HG02610 (cell line): ENCODE measurements at regions not wholly inside any gene's neighbourhood (a gene's known extent, or its start where the extent isn't known, plus 50 kb on each side); places are given as distances from the start of the nearest gene placed in this dataset.

Experiments
- ATAC-seq: cut with Tn5 transposase; IDR thresholded peaks from one replicate; pipeline ENCODE4 v1.9.1; 2021; ENCODE audit warnings: mild to moderate bottlenecking, moderate library complexity; ENCODE audit not compliant: unreplicated experiment

DNA sequence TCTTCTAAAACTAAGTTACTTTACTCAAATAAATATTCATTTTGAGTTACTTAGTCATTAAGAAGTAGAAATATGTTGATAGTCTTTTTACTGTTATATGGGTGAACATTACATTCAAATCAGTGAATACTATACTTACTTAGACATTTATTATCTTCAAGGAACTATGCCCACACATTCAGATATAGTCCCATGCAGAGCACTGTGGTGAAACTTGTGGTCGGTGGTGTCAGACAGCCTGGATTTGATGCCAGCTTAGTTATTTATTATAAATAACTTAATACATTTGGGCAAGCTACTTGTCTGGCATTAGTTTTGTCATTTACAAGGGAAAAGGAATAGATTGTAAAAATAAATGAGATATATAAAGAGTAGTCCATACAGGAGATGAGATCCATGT, 149.5 kb downstream of the RAP2B start:
- no peak for ATAC-seq

DNA sequence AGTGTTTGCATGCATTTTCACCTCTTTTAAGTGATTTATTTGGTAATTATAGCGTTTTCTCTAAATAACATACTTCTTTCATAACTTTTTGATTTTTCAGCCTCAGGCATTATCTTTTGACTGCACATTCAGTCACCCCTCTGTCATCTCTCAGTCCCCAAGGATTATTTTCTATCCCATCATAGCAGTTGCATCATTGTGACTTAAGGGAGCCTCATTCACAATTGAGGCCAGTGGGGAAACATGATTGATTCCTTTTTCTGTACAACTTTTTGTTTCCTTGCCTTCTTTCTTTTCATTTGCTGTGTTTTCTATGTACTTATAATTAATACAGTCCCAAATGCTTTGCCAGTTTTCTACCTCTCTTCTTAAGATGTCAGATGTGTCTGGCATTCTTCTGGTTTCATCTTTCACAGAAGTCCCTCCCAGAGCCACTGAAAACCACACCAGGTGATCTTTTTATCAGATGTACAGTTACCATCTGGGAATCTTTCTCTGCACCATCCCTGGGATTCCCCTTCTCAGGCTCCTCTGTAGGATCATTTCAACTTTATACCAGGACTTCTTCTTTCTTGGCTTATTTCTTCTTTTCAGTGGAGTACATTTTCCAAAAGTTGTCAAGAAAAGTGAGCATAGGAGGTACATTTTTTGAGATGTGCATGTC, 151.4 kb downstream of the RAP2B start:
- peak; percentile 71 for ATAC-seq

DNA sequence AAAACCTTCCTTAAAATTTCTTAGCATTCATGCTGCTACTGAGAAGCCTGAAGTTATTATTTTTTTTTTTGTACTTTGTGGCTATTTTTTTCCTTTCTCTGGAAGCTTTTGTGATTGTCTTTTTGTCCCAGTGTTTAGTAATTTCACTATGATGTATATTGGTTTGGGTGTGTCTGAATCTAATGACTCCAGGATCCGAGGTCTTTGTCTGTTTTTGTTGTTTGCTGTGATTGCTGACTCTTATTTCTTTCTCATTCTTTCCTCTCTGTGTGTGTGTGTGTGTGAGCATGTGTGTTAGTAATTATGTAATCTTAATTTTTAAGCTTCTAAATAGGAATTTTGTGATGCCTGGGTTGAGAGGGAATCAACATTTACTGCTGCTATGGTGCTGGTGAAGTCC, 152.0 kb downstream of the RAP2B start:
- ATAC-seq, result no peak

DNA sequence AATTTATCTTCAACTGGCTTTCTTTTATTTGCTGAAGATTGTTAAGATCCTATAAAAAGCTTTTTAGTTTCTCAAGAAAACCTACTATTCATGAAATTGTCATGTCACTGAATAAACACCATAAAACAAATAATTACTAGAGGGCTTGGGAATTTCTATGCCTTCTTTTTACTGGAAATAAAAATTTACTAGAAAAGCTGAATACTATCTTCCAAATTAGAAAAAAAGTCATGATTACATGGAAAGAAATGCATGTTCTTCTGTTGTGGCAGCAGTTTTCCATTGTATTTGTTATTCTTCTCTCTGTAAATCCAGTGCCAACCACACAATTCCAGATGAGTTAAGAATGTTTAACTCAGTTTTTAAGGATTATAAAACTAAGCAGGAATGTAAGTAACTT, 153.8 kb downstream of the RAP2B start:
- no peak for ATAC-seq

DNA sequence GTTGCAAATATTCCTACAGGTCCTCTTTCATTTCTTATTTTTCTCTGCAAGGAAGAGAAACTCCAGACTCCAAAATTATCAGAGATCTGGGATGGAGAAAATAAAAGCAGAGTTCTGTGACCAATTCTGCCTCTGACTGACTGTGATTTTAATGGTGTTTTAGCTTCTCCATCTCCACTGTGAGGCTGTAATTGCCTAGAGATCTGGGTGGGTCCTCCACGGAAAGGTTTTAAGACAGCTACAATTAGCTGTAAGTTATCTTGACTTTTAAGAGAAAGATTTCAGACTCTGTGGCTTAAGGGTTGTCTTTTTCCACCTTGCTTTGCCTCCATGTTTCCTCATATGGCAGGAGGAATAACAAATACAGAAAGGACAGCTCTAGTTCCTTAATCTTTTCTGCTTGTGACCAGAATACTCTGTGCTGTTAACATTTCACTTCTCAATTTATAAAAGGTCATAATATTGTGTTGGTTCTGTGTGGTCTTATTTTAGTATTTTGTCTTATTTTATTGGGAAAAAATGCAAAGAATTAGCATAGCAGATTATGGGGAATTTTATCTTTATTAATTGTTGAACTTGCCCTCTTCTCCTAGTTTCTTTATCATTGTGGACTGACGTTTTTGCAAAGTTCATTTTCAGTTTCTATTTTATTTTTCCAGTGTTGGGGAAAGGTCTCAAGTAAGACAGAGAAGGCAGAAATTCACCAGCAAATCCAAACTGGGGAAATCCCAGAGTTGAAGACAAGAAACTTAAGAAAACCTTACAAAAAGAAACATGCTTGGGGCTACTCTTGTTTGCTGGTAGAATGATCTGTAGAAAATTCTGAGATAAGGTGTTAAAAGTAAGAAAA, 157.9 kb downstream of the RAP2B start:
- ATAC-seq, result peak; percentile 78

DNA sequence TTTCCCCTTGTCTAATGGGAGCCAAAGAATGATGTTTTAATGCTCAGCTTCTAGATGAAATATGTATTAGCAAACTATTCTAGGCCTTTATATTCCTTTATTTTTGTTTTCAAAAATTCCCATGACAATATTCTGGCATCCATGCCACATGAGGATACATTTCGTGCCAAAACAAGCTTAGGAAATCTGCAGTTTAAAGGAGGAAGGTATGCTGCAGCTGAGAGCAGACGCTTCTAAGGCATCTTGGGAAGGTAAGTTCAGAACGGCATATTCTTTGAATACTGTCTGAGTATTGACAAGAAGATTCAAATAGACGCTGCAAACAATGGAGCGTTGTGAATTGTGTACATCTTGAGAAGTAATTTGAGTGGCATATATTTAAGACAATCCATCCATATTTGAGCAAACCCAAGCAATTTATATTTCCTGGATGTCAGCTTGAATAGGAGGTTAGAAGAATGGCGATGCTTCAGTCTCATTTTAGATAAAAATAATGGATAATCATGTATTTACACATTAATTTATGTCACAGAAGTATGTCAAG, 158.6 kb downstream of the RAP2B start:
- no peak for ATAC-seq

DNA sequence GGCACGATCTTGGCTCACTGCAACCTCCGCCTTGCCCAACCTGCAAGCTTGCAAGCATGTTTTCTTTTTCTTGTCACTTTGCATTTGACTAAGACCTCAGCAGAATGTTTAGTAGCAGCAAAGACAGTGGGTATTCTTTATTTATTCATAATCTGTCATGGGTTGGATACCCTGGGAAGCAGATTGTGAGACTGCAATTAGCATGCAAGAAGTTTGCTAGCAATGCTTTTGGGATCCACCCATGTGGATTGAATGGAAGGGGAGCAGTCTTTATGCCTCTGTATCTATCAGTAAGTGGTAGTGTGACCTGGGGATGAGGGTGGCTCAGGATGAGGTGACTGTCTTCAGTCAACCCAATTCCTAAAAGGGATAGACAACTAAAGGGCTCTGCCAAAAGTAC, 166.7 kb downstream of the RAP2B start:
- ATAC-seq, result no peak

DNA sequence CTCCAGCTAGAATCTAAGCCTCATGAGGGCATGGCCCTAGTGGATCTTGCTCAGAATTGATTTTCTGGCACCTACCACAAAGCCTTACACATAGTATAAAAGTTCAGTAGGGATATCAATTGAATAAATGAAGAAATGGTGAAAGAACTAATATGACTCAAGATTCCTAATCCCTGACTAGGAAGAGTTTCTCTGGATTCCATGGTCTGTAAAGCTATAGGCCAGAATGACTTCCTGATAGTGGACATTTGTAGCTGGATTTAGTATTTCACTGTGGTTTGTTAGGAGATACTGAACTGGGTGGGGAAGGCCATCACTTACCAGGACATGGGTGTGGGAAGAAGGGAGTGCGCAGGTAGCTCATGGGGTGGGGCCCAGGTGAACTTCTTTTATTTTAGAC, 168.9 kb downstream of the RAP2B start:
- no peak for ATAC-seq

DNA sequence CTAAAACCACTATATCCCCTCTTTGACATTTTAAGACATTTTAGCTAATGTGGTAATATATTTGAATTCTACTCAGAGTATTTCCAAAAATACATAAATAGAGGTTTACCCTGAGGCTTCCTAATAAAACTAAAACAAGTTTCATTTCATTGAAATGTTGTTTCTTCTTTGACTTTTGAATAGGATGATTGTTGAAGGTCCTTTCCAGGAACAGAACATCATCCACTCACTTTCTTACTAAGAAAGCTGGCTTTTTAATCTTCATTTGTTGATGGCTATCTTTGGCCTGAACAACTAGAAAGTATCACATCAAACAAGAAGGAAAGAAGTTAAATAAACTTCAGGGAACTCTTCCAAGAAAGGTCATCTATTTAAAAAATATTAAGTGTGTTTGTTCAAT, 169.7 kb downstream of the RAP2B start:
- no peak for ATAC-seq

DNA sequence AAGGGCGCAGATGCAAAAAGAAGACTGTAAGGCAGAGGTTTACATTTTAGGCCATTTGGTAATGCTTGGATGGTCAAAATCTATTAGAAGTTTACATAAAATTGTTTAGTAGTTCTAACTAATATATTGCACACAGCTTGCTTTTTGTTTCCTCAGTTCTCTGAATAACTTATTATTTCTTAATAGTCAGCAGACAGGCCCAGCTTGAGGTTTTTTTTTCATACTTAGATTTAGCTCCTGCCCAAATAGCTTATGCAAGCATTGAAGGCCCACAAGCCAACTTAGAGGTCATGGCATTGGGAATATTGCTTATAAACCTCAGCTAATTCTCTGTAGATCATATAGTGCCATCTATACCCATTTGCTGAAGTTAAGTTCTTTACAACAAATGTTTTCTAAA, 172.5 kb downstream of the RAP2B start:
- ATAC-seq, result no peak

DNA sequence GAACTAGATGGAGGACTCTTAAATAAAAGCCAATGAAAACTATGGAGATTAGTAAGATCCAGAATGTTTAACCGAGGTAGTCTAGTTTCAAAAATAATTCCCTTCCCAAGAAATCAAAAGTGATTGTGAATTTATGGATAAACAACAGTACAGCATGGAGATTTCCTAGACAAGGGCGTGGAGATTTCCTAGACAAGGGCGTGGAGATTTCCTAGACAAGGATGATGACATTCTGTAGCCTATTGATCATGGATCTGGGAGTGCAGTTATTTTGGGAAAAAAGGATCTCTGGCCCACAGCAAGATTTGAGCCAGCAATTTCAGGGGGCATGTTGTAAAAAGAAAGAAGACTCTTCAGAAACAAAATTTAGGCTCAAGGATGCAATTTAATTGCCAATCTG, 175.3 kb downstream of the RAP2B start:
- no peak for ATAC-seq

DNA sequence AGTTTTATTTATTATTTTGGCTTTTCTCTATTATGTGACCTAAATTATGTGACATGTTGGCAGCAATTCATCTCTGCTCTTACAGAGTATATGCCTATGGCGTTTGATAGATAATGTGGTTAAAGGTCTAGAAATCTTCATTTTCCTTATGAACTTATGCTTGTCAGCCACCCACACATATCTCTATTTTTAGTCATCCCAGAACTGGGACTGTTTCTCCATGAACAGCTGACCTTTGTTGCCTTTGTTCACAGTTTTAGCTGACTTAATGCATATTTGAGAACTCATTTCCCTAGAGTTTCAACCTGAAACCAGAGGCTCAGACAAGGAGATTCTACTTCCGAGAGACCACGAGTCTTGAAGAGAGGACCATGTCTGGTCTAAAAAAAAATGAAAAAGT, 176.5 kb downstream of the RAP2B start:
- no peak for ATAC-seq

DNA sequence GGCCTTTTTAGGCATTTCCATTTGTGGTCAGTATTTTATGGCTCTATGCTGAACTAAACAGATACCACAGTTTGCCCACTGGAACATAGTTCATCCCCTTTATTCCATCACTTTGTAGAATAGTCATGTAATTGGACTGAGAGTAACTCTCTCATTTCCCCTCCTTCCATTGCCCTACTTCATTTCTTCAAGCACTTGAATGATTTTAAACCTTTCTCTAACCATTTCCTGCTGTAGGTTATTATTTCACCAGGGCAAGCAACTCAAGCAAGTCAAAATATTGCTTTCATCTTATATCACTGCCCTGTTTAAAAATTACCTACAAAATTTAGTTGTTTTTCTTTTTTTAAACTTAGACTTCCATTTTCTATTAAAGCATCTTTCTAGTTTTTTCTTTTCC, 177.0 kb downstream of the RAP2B start:
- no peak for ATAC-seq

DNA sequence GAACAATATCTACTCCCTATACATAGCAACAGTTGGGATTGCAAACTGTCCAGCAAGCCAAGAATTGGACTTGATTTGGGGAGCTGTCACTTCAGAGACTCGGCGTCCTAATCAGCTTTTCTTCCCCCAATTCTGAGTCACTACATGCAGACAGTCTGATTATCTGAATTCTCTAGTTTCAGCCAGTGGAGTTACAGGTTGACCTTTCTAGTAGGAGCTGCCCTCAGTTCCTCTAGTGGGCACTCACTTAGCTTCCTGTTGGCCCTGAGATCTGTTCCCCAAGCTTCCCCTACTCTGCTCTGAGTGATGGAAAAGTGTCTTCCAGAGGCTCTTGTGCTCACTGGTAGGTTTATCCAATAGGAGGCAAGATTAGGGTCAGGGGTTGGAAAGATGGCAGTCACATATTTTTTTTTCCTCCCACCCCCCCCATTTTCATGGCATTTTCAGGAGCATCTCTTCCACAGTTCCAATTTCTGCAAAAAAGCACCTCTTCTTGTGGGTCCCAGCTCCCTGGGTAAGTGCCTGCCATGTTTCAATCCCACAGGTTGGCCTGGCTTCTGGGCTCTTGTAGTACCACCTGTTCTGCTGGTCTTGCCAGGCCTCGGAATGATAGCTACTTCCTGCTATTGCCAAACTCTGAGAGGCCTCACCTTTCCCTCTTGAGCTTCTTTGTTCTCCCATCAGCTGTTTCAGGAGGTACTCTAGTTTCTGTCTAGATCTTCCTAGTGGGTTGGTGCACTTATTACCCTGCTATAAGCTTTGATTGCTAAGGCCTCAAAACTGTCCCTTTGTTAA, 182.2 kb downstream of the RAP2B start:
- no peak for ATAC-seq

DNA sequence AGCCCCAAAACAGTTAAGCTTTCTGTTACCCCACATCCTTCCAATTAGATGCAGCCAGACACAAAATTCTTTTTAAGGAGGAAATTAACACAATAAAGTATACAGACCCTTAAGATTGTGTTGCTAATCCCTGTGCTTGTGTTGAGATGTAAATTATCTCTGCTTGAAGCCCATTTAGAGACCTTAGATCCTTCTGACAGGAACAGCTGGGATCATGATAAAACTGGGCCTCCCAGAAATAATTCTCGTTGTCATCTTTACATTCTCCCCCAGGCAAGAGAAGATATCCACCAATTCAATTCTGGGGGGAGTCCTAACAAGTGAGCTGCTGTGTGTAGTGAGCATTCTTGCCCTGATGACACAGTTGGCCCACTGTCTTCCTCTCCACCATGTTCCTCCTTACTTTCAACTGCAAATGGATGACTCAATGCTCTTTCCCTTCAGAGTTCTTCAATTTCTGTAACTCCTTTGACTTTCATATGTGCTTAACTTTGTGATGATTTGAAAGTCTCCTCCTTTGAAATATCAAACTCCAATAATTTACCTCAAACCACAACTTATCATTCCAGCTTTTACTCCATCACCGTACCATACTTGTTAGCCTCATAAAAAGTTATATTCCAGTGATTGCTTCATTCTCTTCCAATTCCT, 186.6 kb downstream of the RAP2B start:
- ATAC-seq, result no peak

DNA sequence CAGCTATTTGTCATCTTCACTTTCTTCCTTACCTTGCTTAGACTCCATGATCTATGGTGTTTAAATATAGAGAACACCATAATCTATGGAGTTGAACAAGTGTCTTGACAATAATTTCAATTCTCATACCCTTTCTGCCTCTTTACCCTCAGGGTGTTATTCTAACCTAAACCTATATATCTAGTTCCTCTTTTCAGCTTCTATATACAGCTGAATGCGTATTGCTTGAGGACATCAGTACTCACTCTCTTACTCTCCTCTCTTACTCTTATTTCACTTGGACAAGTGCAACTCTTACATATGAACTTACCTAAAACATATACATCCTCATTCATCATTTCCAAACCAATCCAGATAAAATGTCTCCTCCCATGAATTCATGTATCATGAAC, 187.1 kb downstream of the RAP2B start:
- no peak for ATAC-seq

DNA sequence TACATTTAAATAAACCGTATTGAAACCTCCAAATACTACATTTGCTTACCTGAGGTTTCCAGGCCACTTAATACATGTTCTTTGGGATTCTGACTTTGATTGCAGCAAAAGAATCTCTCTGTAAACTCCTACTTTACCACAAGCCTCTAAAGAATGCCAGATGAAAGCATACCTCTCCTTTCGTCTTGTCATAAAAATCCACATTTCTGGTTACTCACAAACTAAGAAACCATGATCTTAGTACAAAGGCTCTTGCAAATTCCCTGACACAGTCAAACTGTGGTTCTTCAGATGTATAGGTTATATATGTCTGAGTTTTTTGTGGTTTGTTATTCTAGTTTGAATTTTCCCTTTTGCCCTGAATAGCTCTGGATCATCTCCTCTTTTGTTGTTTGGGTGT, 188.4 kb downstream of the RAP2B start:
- ATAC-seq, result no peak

DNA sequence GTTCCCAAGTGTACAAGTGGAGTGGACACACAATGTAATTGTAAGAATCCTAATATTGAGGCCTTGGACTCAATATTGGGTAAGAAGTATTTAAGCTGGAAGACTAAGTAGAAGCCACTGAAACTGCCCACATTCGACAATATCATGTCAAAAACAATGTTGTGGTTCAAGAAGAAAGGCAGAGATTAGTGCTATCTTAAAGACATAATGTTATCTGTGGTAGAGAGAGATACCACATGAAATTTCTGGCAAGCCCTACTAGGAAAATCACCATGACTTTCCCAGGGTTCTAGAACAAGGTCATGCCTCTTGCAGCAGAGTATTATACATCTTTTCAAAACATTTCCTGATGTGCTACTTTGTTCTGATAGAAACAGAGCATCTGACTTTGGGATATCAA, 192.6 kb downstream of the RAP2B start:
- no peak for ATAC-seq

DNA sequence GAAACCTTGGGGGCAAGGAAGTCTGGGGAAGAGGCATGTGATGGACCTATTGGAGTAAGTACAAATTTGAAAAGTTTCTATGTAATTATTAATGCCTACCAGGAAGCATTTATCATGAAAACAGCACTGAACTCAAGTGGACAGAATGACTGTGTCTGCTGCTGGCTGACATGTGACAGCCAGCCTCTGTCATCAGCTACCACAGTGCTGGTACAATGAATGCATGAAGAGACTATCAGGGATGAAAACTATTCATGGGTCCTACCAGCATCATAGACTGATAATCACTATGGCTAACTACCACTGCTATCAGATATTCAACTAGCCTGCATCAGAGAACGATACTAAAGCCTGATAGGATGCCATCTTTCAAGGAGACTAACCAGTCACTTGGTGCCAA, 193.5 kb downstream of the RAP2B start:
- ATAC-seq, result no peak

DNA sequence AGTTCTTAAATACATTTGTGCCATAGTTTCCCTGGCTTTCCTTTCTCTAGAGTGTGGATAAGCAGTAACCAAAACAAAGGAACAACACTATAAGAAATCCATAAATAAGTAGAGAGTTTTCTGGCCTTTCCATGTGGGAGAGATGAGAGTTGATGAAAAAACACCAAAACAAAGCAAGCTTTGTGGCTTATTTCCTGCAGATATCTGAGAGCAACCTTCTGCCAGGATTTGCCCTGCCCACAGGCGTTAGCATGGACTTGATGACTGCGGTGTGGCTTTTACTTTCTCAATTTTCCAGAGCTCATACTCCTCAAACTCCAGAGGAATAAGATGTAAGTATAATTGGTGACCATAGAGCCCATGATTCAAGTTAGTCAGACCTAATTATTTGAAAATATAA, 194.9 kb downstream of the RAP2B start:
- no peak for ATAC-seq

DNA sequence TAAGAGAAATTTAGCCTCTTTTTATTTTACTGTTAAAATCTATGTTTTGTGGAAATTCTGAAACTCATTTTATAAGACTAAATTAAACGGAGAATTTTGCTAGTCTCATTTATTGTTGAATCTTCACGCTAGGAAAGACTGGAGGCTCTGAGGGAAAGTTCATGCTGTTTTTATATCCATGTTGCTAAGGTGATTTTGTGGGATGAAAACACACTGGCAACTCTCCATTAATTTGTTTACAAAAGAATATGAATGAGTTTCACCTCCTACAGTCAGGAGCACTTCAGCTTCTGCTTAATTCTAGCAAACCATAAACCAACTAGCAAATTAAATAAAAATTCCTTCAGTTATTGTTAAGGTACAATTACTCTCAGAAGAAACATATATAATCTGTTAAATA, 195.4 kb downstream of the RAP2B start:
- no peak for ATAC-seq
